M059J (cell line): ENCODE measurements at regions not wholly inside any gene's neighbourhood (a gene's known extent, or its start where the extent isn't known, plus 50 kb on each side); places are given as distances from the start of the nearest gene placed in this dataset.
A peak's percentile ranks its signal among the peaks of the same experiment; 100 is the strongest.
"Not testable (repeated sequence)": the region's sequence is repeated elsewhere in the genome, so short reads cannot be mapped to it uniquely, and the experiment has no call there.

Experiments
- DNase-seq: peaks from one replicate; pipeline ENCODE4 v3.0.0-alpha.2; 2012; ENCODE audit warnings: low read depth

- peak; percentile 17 for DNase-seq
Measured at GRCh38 chr4:81314897-81315470, 100.0 kb upstream of the PRKG2 start.

DNA sequence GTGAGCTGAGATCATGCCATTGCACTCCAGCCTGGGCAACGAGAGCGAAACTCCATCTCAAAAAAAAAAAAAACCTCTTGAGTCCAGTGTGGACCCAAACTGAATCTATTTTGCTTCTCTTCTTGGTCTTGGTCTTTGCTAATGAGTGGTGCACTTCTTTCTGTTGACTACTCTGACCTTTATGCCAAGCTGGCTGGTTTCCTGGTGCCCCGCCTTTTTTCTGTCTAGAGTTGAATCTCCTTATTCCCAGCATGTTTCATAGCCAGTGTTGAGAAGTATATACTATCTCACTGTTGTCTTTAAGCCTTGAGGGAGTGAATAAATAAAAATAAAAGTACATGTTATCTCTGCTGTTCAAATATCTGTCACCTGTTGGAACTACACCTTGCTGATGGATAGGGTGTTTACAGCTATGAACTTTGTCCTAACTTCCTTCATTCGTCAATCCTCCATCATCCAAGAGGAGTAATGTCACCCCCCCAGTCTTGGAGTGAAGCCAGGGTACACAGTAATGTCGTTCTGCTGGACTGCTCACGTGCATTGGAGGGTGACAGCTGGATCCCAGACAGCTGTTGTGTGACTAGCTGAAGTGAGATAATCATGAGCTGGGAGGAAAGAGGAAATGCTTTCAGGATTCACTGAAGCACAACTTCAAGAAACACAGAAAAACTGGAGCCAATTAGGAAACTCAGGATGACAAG, 99.3 kb upstream of the PRKG2 start:
- peak; percentile 33 for DNase-seq

- no peak for DNase-seq
Measured at GRCh38 chr4:81307991-81308390, 93.0 kb upstream of the PRKG2 start.

DNA sequence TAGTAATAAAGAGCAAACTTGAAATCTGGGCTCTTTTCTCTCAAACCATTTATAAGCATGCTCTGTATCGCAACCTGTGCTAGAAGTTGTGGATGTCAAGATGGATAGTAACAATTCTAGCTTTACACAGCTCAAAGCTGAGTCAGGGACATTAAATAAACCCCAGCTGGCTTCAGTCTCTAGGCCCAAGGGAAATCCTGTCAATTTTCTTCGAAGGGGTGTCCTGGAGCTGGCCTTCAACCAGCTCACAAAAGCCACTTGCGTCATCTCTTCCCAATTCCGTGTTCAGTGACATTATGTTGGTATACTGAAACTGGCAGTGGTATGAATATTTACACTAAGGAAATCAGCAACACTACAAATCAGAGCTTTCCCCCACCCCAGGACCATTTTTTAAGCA, 89.8 kb upstream of the PRKG2 start:
- DNase-seq, result no peak

- DNase-seq, result not testable (repeated sequence)
Measured at GRCh38 chr4:81300352-81300751, 85.3 kb upstream of the PRKG2 start.

DNA sequence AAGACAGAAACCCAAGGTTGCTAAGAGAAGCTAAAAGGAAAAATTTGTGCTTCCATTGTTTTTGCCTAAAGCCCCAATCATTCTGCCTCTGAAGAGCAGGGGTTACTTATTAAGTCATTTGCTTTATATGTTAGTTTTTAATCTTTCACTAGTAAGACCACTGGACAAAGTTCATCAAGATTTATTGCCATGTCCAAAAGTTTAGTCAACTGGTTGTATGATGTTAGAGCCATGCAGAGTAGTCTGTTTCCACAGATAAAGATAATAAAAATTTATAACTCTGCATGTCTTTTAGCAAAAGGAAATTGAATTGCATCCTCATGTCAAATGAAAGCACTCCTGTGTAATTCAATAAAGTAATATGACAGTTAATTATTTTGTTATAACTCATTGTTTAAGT, 75.8 kb upstream of the PRKG2 start:
- no peak for DNase-seq

DNA sequence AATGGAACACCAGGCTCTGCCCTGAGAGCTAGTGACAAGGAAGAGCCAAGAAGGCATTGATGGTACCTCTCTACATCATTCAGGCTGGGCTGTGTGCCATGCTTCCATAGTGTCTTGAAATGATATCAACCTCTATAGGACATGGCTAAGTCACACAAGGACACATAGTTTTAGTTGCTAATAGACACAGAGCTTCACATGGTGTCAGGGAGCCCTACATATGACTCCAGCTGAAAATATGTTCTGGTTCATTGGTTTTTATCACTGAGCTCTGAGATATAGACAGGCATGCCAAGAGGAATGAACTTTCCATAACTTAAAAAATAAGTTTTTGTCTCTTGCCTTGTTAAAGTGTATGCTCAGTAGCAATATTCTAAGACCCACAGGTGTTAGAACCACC, 72.1 kb upstream of the PRKG2 start:
- no peak for DNase-seq

- no peak for DNase-seq
Measured at GRCh38 chr4:81282131-81282530, 67.1 kb upstream of the PRKG2 start.

DNA sequence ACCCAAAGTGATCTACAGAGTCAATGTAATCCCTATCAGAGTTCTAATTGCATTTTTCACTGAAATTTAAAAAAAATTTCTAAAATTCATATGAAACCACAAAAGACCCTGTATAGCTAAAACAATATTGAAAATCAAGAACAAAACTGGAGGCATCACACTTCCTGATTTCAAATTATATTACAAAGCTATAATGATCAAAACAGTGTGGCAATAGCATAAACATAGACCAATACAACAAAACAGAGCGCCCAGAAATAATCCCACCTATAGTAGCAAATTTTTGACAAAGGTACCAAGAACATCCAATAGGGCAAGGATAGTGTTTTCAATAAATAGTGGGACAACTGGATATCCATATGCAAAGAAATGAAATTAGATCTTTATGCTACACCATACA, 59.4 kb upstream of the PRKG2 start:
- no peak for DNase-seq

DNA sequence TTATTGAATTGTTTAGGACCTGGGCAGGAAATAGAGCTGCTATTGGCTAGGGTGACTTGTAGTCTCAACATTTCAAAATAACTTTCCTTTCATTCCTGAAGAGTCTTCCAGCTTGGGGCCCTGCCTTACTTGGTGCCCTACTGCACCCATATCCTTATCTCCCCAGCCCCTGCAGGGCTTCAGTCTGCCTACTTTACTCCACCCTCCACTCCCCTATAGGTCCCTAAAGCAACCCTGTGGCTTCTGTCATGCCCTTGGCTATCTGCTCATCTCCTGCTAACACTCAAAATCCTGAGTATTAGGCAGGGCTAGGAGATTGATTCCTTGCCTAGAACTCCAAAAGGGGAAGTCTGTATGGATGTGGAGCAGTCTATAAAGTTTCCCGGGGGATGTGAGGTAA, 57.6 kb upstream of the PRKG2 start:
- no peak for DNase-seq
